ENCODE measurements at regions not wholly inside any gene's neighbourhood (a gene's known extent, or its start where the extent isn't known, plus 50 kb on each side); places are given as distances from the start of the nearest gene placed in this dataset.
A peak's percentile ranks its signal among the peaks of the same experiment; 100 is the strongest.

- no peak for DNase-seq
These were observed 719.5 kb downstream of the TRIML1 start for GRCh38 chr4:188858696-188859095.

GRCh38 chr4:188864741-188865140, 725.5 kb downstream of the TRIML1 start:
- DNase-seq, result no peak

GRCh38 chr4:188867796-188868195, 728.6 kb downstream of the TRIML1 start:
- no peak for DNase-seq

GRCh38 chr4:188869581-188869980, 730.3 kb downstream of the TRIML1 start:
- DNase-seq, result no peak

- no peak for DNase-seq
These were observed 733.6 kb downstream of the TRIML1 start for GRCh38 chr4:188872809-188873208.

GRCh38 chr4:188876881-188877280, 737.6 kb downstream of the TRIML1 start:
- DNase-seq, result no peak

GRCh38 chr4:188879598-188879997, 740.4 kb downstream of the TRIML1 start:
- no peak for DNase-seq

- DNase-seq, result no peak
These were observed 748.7 kb downstream of the TRIML1 start for GRCh38 chr4:188887905-188888304.

GRCh38 chr4:188892837-188893236, 753.6 kb downstream of the TRIML1 start:
- DNase-seq, result no peak

GRCh38 chr4:188903986-188904385, 764.7 kb downstream of the TRIML1 start:
- DNase-seq, result no peak

GRCh38 chr4:188904617-188905016, 765.4 kb downstream of the TRIML1 start:
- DNase-seq, result no peak

GRCh38 chr4:188905248-188905647, 766.0 kb downstream of the TRIML1 start:
- no peak for DNase-seq

- DNase-seq, result no peak
These were observed 772.0 kb downstream of the TRIML1 start for GRCh38 chr4:188911199-188911598.

GRCh38 chr4:188911707-188912106, 772.5 kb downstream of the TRIML1 start:
- DNase-seq, result peak; percentile 28

GRCh38 chr4:188915175-188915574, 775.9 kb downstream of the TRIML1 start:
- DNase-seq, result no peak

GRCh38 chr4:188918787-188919186, 779.5 kb downstream of the TRIML1 start:
- no peak for DNase-seq

GRCh38 chr4:188930822-188931221, 791.6 kb downstream of the TRIML1 start:
- DNase-seq, result no peak

- DNase-seq, result no peak
These were observed 795.2 kb downstream of the TRIML1 start for GRCh38 chr4:188934320-188934962.

- DNase-seq, result peak; percentile 25
These were observed 802.4 kb downstream of the TRIML1 start for GRCh38 chr4:188941524-188942119.

- no peak for DNase-seq
These were observed 803.4 kb downstream of the TRIML1 start for GRCh38 chr4:188942606-188943005.

- no peak for DNase-seq
These were observed 810.4 kb downstream of the TRIML1 start for GRCh38 chr4:188949596-188949995.

GRCh38 chr4:188955066-188955465, 815.8 kb downstream of the TRIML1 start:
- no peak for DNase-seq

GRCh38 chr4:188956566-188956965, 817.3 kb downstream of the TRIML1 start:
- DNase-seq, result no peak

- DNase-seq, result no peak
These were observed 819.1 kb downstream of the TRIML1 start for GRCh38 chr4:188958346-188958745.

- DNase-seq, result no peak
These were observed 820.2 kb downstream of the TRIML1 start for GRCh38 chr4:188959424-188959823.
